Breast epithelium (tissue), 4 donors: ENCODE measurements at regions not wholly inside any gene's neighbourhood (a gene's known extent, or its start where the extent isn't known, plus 50 kb on each side); places are given as distances from the start of the nearest gene placed in this dataset.

Experiments
- DNase-seq, 2 donors: peaks; one replicate each; pipeline ENCODE4 v3.0.0-alpha.2; 2019; ENCODE audit warnings: low spot score in 2 of 2
- H3K27ac ChIP-seq, 2 donors: fragments of 200-600 bp; sonication (generic) in 1 of 2; one replicate each; pipeline ENCODE4 v1.5.1; 2016 to 2019; ENCODE audit warnings: mild to moderate bottlenecking in 1 of 2
- H3K27me3 ChIP-seq, 2 donors: fragments of 200-600 bp; sonication (generic) in 1 of 2; one replicate each; pipeline versions ENCODE4 v1.5.1 to v1.6.0; 2017 to 2019; ENCODE audit warnings: control low read depth in 1 of 2, mild to moderate bottlenecking in 1 of 2
- H3K36me3 ChIP-seq: fragments of 200-600 bp; one replicate; pipeline ENCODE4 v1.5.1; 2019
- H3K4me1 ChIP-seq, 2 donors: fragments of 200-600 bp; sonication (generic); one replicate each; pipeline ENCODE4 v1.5.1; 2016 to 2019; ENCODE audit warnings: control low read depth in 1 of 2
- H3K4me3 ChIP-seq, 3 donors: fragments of 200-600 bp; sonication (generic); 1 replicate in 2 of 3; 2 replicates in 1 of 3; pipeline ENCODE4 v1.5.1; 2016 to 2019; ENCODE audit warnings: mild to moderate bottlenecking in 3 of 3, moderate library complexity in 2 of 3
- H3K9me3 ChIP-seq, 2 donors: fragments of 200-600 bp; sonication (generic) in 1 of 2; one replicate each; pipeline ENCODE4 v1.5.1; 2016 to 2019; ENCODE audit warnings: control low read depth in 1 of 2
- CTCF ChIP-seq, 3 donors: fragments of 450-650 bp; IDR thresholded peaks; one replicate each; pipeline ENCODE4 v1.5.1; 2016 to 2017; ENCODE audit warnings: antibody characterized with exemption in 3 of 3, mild to moderate bottlenecking in 3 of 3, moderate library complexity in 3 of 3
- POLR2A ChIP-seq: fragments of 450-650 bp; IDR thresholded peaks from one replicate; pipeline ENCODE4 v1.6.1; 2016; ENCODE audit warnings: antibody characterized with exemption, mild to moderate bottlenecking, moderate library complexity
- POLR2AphosphoS5 ChIP-seq, 3 donors: sonication (generic); formaldehyde crosslinking; IDR thresholded peaks; one replicate each; pipeline ENCODE4 v1.6.1; 2017; ENCODE audit warnings: antibody characterized with exemption in 3 of 3
- intact Hi-C: fragments of 100-400 bp; cut with DNase I; formaldehyde crosslinking; loops from one replicate; pipeline ENCODE4 v1.15.1; 2023; ENCODE audit warnings: low total_unique reads

- Histone ChIP-seq H3K27me3 (no peaks in the 10 kb centered on the region), H3K4me1 (no peaks in the 10 kb centered on the region), H3K27ac (no peak overlapping the region), H3K4me3 (no peak overlapping the region), H3K9me3 (no peaks in the 10 kb centered on the region), H3K36me3 (no peaks in the 10 kb centered on the region)
- intact Hi-C loops, result no loop called here
- no peak for TF ChIP-seq POLR2AphosphoS5 (IDR thresholded peaks at IDR 0.05)
- no peak for TF ChIP-seq CTCF (IDR thresholded peaks at IDR 0.05)
- TF ChIP-seq POLR2A, result no peak
- DNase-seq, result no peak
These were observed 61.3 kb upstream of the MME start for GRCh38 chr3:155018621-155019330.

GRCh38 chr3:155015776-155016436, 64.2 kb upstream of the MME start:
- TF ChIP-seq POLR2AphosphoS5 (IDR thresholded peaks at IDR 0.05), result no peak
- no peak for TF ChIP-seq CTCF (IDR thresholded peaks at IDR 0.05)
- TF ChIP-seq POLR2A, result no peak
- no peak overlapping the region for H3K27ac ChIP-seq
- H3K9me3 ChIP-seq, result no peaks in the 10 kb centered on the region
- H3K27me3 ChIP-seq, result no peaks in the 10 kb centered on the region
- H3K4me3 ChIP-seq, result no peak overlapping the region
- H3K4me1 ChIP-seq, result no peaks in the 10 kb centered on the region
- intact Hi-C loops, result no loop called here
- DNase-seq, result no peak
- H3K36me3 ChIP-seq, result no peaks in the 10 kb centered on the region

GRCh38 chr3:155014953-155015352, 65.2 kb upstream of the MME start:
- intact Hi-C loops, result no loop called here
- no peak overlapping the region for H3K4me3 ChIP-seq
- no peaks in the 10 kb centered on the region for H3K27me3 ChIP-seq
- H3K9me3 ChIP-seq, result no peaks in the 10 kb centered on the region
- TF ChIP-seq CTCF (IDR thresholded peaks at IDR 0.05) (no peak), POLR2AphosphoS5 (IDR thresholded peaks at IDR 0.05) (no peak), POLR2A (no peak)
- H3K27ac ChIP-seq, result no peak overlapping the region
- DNase-seq, result no peak
- no peaks in the 10 kb centered on the region for H3K4me1 ChIP-seq
- H3K36me3 ChIP-seq, result no peaks in the 10 kb centered on the region

GRCh38 chr3:155013427-155013826, 66.7 kb upstream of the MME start:
- intact Hi-C loops, result no loop called here
- no peaks in the 10 kb centered on the region for H3K27me3 ChIP-seq
- no peaks in the 10 kb centered on the region for H3K4me1 ChIP-seq
- no peaks in the 10 kb centered on the region for H3K36me3 ChIP-seq
- no peaks in the 10 kb centered on the region for H3K9me3 ChIP-seq
- no peak for DNase-seq
- TF ChIP-seq POLR2A (no peak), POLR2AphosphoS5 (IDR thresholded peaks at IDR 0.05) (no peak), CTCF (IDR thresholded peaks at IDR 0.05) (no peak)
- H3K27ac ChIP-seq, result no peak overlapping the region
- no peak overlapping the region for H3K4me3 ChIP-seq

GRCh38 chr3:155012584-155012983, 67.5 kb upstream of the MME start:
- no peak overlapping the region for H3K27ac ChIP-seq
- no peaks in the 10 kb centered on the region for H3K9me3 ChIP-seq
- TF ChIP-seq POLR2A, result no peak
- no peak for TF ChIP-seq POLR2AphosphoS5 (IDR thresholded peaks at IDR 0.05)
- no peak for TF ChIP-seq CTCF (IDR thresholded peaks at IDR 0.05)
- H3K4me3 ChIP-seq, result no peak overlapping the region
- no peaks in the 10 kb centered on the region for H3K4me1 ChIP-seq
- H3K36me3 ChIP-seq, result no peaks in the 10 kb centered on the region
- no peak for DNase-seq
- intact Hi-C loops, result no loop called here
- no peaks in the 10 kb centered on the region for H3K27me3 ChIP-seq
